ENCODE measurements at regions not wholly inside any gene's neighbourhood (a gene's known extent, or its start where the extent isn't known, plus 50 kb on each side); places are given as distances from the start of the nearest gene placed in this dataset.

DNA sequence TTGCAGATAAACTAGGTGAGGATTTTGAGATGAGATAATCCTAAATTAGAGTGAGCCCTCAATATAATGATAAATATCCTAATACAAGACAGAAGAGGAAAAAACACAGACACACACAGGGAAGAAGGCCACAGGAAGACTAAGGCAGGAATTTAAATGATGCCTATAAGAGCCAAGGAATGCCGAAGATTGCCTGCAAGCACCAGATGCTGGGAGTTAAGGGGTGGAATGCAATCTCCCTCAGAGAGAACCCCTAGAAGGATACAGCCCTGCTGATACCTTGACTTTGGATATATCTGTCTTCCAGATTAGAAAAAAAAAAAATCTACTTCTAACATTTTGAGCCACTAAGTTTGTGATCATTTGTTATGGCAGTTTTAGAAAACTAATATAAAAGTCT is 299.7 kb upstream of the PRMT6 start:
- TF ChIP-seq, protein P1, sequence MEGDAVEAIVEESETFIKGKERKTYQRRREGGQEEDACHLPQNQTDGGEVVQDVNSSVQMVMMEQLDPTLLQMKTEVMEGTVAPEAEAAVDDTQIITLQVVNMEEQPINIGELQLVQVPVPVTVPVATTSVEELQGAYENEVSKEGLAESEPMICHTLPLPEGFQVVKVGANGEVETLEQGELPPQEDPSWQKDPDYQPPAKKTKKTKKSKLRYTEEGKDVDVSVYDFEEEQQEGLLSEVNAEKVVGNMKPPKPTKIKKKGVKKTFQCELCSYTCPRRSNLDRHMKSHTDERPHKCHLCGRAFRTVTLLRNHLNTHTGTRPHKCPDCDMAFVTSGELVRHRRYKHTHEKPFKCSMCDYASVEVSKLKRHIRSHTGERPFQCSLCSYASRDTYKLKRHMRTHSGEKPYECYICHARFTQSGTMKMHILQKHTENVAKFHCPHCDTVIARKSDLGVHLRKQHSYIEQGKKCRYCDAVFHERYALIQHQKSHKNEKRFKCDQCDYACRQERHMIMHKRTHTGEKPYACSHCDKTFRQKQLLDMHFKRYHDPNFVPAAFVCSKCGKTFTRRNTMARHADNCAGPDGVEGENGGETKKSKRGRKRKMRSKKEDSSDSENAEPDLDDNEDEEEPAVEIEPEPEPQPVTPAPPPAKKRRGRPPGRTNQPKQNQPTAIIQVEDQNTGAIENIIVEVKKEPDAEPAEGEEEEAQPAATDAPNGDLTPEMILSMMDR (IDR thresholded peaks at IDR 0.05) = no peak
- no peak for TF ChIP-seq POLR2A (IDR thresholded peaks at IDR 0.05)
